AG10803 (cell line): ENCODE measurements at regions not wholly inside any gene's neighbourhood (a gene's known extent, or its start where the extent isn't known, plus 50 kb on each side); places are given as distances from the start of the nearest gene placed in this dataset.

Source experiments
- DNase-seq: peaks from one replicate; pipeline ENCODE4 v3.0.0; 2010; ENCODE audit warnings: low read depth
- H3K4me3 ChIP-seq: 2 replicates; pipeline ENCODE4 v1.5.1; 2011; ENCODE audit warnings: mild to moderate bottlenecking, low read length, control low read depth
- CTCF ChIP-seq: conservative IDR thresholded peaks from 2 replicates; pipeline ENCODE4 v1.5.1; 2011; ENCODE audit warnings: mild to moderate bottlenecking, low read length, control low read depth, inconsistent platforms

- DNase-seq, result no peak
- no peak overlapping the region for H3K4me3 ChIP-seq
- TF ChIP-seq CTCF, result no peak
These were observed 750.0 kb upstream of the ID2 start for GRCh38 chr2:7931808-7932207.

- no peak for DNase-seq
- TF ChIP-seq CTCF, result no peak
- no peak overlapping the region for H3K4me3 ChIP-seq
These were observed 748.2 kb upstream of the ID2 start for GRCh38 chr2:7933672-7934071.

GRCh38 chr2:7934476-7934875 is 747.4 kb upstream of the ID2 start:
- no peak for DNase-seq
- no peak overlapping the region for H3K4me3 ChIP-seq

GRCh38 chr2:7937082-7937481 is 744.8 kb upstream of the ID2 start:
- H3K4me3 ChIP-seq, result no peak overlapping the region
- DNase-seq, result no peak
- no peak for TF ChIP-seq CTCF

More at GRCh38 chr2:7934476-7934875, 747.4 kb upstream of the ID2 start:
- no peak for TF ChIP-seq CTCF

- no peak for DNase-seq
- H3K4me3 ChIP-seq, result no peak overlapping the region
- TF ChIP-seq CTCF, result no peak
These were observed 741.1 kb upstream of the ID2 start for GRCh38 chr2:7940723-7941122.

- H3K4me3 ChIP-seq, result no peak overlapping the region
- DNase-seq, result no peak
- TF ChIP-seq CTCF, result no peak
These were observed 738.4 kb upstream of the ID2 start for GRCh38 chr2:7943446-7943845.

- DNase-seq, result no peak
- TF ChIP-seq CTCF, result no peak
- no peak overlapping the region for H3K4me3 ChIP-seq
These were observed 736.8 kb upstream of the ID2 start for GRCh38 chr2:7945026-7945425.
